ENCODE measurements at regions not wholly inside any gene's neighbourhood (a gene's known extent, or its start where the extent isn't known, plus 50 kb on each side); places are given as distances from the start of the nearest gene placed in this dataset.

DNA sequence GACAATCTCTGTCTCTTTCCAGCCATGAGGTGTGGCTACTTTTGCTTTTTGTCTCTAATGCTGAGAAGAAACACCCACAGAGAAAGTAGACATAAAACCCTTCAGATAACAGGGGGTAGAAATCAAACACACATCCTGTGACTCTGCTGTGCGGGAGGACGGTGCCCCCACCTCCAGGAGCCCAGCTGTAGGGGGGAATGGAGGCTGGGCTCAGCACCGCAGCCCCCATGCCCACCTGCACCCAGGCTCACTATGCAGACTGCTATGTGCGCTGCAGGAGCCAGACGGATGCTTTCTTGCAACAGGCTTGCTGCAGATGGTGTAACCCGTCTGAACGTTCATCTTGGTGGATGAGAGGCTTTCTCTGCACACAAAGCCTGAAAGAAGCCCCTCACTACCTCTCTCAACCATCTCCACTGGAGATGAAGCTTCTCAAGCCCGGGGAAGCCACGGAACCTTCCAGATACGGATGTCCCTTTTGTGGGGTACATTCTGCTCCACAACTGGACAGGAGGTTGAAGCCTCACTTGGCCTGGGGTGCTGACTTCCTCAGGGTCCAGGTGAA, 207.2 kb downstream of the GADD45G start:
- Histone ChIP-seq H3K36me3 (ENCODE audit: control insufficient read depth, insufficient read depth, low read length) (no peaks in the 10 kb centered on the region), H3K4me1 (ENCODE audit: control insufficient read depth, insufficient read depth, low read length) (no peaks in the 10 kb centered on the region), H3K4me3 (ENCODE audit: low read depth, low read length) (no peak overlapping the region), H3K9me3 (ENCODE audit: control insufficient read depth, insufficient read depth, low read length) (no peaks in the 10 kb centered on the region), H3K9ac (ENCODE audit: low read depth, low read length) (no peak overlapping the region), H3K27me3 (ENCODE audit: control insufficient read depth, insufficient read depth, low read length) (no peaks in the 10 kb centered on the region)

DNA sequence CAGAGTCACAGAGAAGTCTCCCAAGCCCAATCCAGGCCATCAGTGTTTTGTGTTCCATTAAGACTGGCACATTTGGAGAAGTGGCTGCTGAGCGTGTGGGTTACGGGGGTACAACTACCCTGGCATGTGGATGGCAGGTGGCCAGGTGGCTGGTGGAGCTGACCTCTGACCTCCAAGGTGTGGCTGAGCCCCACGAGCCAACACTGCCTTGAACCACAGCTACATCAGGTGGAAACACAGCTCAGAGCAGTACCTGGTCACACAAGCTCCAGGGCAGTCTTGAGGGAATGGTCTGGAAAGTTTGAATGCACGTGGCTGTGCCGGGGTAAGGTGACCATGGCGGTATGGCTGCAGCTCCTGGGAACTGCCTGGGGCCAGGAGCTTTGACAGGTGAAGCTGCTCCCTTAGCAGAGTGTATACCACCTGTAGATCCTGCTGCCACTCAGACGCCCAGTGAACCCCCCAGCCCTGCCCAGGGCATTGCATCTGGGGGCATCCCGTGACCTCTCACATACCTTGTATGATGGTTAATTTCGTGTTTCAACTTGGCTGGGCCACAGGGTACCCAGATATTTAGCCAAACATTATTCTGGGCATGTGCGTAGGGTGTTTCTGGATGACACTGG, 207.9 kb downstream of the GADD45G start:
- H3K4me3 ChIP-seq (ENCODE audit: low read depth, low read length), result no peak overlapping the region
- H3K36me3 ChIP-seq (ENCODE audit: control insufficient read depth, insufficient read depth, low read length), result no peaks in the 10 kb centered on the region
- H3K27me3 ChIP-seq (ENCODE audit: control insufficient read depth, insufficient read depth, low read length), result no peaks in the 10 kb centered on the region
- H3K9ac ChIP-seq (ENCODE audit: low read depth, low read length), result no peak overlapping the region
- H3K9me3 ChIP-seq (ENCODE audit: control insufficient read depth, insufficient read depth, low read length), result no peaks in the 10 kb centered on the region
- H3K4me1 ChIP-seq (ENCODE audit: control insufficient read depth, insufficient read depth, low read length), result no peaks in the 10 kb centered on the region

DNA sequence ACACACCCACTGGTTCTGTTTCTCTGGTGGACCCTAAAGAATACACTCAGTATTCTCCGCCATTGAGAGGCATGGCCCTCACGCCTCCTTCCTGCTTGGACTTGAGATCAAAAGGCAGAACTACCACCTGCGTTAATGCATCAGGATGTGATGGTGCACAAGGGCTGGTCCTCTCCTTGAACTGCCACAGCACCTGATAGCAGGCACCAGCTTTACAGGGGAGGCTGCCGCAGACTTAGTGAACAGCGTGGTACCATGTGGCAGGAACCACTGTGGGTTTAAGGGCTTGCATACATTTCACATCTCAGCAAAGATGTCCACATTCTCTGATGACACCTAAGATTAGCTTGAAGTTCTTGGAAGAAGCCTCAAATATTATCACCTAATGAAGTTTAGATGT, 208.7 kb downstream of the GADD45G start:
- Histone ChIP-seq H3K4me1 (ENCODE audit: control insufficient read depth, insufficient read depth, low read length) (no peaks in the 10 kb centered on the region), H3K27me3 (ENCODE audit: control insufficient read depth, insufficient read depth, low read length) (no peaks in the 10 kb centered on the region), H3K9ac (ENCODE audit: low read depth, low read length) (no peak overlapping the region), H3K36me3 (ENCODE audit: control insufficient read depth, insufficient read depth, low read length) (no peaks in the 10 kb centered on the region), H3K4me3 (ENCODE audit: low read depth, low read length) (no peak overlapping the region), H3K9me3 (ENCODE audit: control insufficient read depth, insufficient read depth, low read length) (no peaks in the 10 kb centered on the region)

DNA sequence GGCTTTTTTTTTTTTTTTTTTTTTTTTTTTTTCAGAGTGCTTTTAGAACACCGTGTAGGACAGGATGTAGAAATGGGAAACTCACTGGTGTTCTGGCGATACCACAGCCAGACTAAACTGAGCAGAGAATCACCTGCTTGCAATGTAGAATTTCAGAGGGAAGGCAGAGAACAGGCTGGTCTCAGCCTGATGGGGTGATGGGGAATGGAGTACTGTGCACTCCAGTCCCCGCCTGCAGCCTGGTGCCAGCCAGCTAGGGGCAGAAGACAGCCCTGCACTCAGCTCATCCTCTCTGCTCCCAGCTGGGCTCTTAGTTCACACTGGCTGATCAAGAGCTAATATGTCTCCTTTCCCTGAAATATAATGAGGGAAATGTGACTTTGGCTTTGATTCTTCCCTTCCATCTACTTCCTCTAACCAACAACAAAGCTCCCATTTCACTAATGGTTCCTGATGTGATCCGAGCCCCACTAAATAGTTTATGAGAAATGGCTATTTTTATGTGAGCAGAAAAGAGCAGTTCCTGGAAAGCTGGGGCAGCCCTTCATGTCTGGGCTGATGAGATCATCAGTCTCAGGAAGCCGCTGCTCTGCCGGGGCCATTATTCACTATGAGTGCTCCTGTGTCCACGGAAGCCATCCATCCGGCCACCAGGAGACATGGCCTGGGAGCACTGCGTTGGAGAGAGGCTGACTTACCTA, 209.7 kb downstream of the GADD45G start:
- Histone ChIP-seq H3K4me1 (ENCODE audit: control insufficient read depth, insufficient read depth, low read length) (no peaks in the 10 kb centered on the region), H3K4me3 (ENCODE audit: low read depth, low read length) (no peak overlapping the region), H3K9me3 (ENCODE audit: control insufficient read depth, insufficient read depth, low read length) (no peaks in the 10 kb centered on the region), H3K36me3 (ENCODE audit: control insufficient read depth, insufficient read depth, low read length) (no peaks in the 10 kb centered on the region), H3K9ac (ENCODE audit: low read depth, low read length) (no peak overlapping the region), H3K27me3 (ENCODE audit: control insufficient read depth, insufficient read depth, low read length) (no peaks in the 10 kb centered on the region)

DNA sequence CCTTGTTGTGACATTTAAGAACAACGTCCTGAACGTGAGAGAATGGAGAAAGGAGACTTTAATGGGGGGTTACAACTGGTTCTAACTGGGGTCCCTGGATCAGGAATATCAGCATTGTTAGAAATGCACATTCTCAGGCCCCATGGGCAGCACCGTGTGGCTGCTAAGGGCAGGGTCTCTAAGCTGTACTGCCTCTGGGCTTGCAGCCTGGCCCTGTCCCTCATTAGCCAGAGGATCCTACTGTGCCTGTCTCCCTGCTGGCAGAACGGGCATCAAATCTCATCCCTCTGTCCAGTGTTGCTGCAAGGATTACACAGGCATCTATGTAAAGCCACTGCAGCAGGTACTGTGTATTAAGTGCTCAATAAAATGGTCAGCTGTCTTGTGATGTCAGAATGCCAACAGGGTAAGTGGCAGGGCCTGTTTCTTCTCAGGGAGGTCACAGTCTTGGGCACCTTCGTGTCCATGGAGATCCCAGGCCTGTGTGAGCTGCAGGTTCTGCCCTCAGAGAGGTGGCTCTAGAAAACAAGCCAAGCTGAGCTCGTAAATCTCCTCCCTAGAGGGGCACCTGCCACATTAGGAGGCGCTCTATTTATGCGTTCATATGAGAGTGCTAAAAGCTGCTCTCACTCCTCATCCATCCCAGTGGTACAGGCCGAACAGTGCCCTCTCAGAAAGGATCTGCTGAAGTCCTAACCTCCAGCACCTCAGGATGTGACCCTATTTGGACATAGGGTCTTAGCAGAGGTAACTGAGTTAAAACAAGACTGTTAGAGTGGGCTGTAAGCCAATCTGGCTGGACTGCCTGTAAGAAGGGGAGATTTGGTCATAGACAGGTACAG, 210.5 kb downstream of the GADD45G start:
- Histone ChIP-seq H3K36me3 (ENCODE audit: control insufficient read depth, insufficient read depth, low read length) (no peaks in the 10 kb centered on the region), H3K9ac (ENCODE audit: low read depth, low read length) (no peak overlapping the region), H3K9me3 (ENCODE audit: control insufficient read depth, insufficient read depth, low read length) (no peaks in the 10 kb centered on the region), H3K4me3 (ENCODE audit: low read depth, low read length) (no peak overlapping the region), H3K27me3 (ENCODE audit: control insufficient read depth, insufficient read depth, low read length) (no peaks in the 10 kb centered on the region), H3K4me1 (ENCODE audit: control insufficient read depth, insufficient read depth, low read length) (no peaks in the 10 kb centered on the region)

DNA sequence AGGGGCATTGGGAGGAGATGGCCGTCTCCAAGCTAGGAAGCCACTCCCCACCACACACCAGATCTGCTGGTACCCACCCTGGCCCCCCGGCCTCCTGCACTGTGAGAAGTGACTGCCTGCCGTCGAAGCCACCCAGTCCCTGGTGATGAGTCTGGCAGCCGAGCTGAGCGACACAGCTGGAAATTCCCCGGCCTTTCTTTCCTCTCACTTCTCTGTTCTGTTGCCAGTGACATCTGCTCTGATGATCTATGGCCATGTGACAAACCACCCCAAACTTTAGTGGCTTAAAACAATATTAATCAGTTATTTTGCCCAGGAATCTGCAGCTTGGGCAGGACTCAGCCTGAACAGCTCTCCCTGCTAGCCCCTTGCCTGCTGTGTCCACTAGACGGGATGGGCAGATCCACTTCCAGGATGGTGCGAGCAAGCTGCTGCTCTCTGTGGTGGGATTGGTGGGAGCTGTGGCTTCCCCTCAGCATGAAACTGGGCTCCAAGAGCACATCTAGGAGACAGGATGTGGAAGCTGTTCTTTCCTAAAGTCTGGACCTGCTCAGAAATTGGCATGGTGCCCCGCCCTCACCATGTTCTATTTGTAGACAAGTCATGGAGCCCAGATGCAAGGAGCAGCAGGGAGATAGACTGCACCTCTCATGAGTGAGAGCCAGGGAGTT, 211.2 kb downstream of the GADD45G start:
- H3K9me3 ChIP-seq (ENCODE audit: control insufficient read depth, insufficient read depth, low read length), result no peaks in the 10 kb centered on the region
- no peaks in the 10 kb centered on the region for H3K4me1 ChIP-seq (ENCODE audit: control insufficient read depth, insufficient read depth, low read length)
- no peaks in the 10 kb centered on the region for H3K27me3 ChIP-seq (ENCODE audit: control insufficient read depth, insufficient read depth, low read length)
- H3K9ac ChIP-seq (ENCODE audit: low read depth, low read length), result no peak overlapping the region
- H3K36me3 ChIP-seq (ENCODE audit: control insufficient read depth, insufficient read depth, low read length), result no peaks in the 10 kb centered on the region
- H3K4me3 ChIP-seq (ENCODE audit: low read depth, low read length), result no peak overlapping the region

DNA sequence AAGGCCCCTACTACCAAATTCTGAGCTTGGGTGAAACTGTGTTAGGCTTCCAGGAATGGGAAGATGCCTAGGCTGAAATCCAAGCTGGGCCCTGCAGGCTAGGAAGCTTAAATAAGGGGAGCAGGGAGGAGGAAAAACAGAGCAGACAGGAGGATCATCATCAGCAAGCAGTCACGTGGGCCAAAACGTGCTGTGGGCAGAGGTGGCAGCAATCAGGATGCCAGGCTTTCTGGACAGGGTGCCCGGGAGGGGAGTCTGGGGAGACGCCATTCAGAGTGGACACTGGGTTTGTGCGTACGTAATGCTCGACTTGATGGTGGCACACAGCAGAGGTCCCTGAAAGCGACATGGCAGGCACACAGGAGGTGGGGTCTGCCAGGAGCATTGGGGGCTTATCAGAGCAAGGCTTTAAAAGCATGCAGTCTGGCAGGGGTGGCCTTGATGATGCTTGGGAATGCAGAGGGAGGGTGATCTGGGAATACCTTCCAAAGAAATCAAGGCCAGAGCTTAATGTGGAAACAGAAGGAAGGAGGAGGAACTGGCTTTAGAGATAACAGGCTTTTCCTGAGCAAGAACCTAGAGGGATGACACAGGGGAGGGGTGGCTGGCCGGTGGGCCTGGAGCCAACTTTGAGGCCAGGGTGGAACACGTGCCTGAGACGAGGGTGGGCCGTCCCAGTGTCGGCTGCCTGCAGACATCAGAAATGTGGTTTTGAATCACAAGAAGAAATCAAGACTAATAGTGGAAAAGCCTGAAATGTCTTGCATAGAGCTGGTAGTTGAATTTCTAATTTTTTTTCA, 212.5 kb downstream of the GADD45G start:
- no peak overlapping the region for H3K9ac ChIP-seq (ENCODE audit: low read depth, low read length)
- no peaks in the 10 kb centered on the region for H3K4me1 ChIP-seq (ENCODE audit: control insufficient read depth, insufficient read depth, low read length)
- H3K9me3 ChIP-seq (ENCODE audit: control insufficient read depth, insufficient read depth, low read length), result no peaks in the 10 kb centered on the region
- no peaks in the 10 kb centered on the region for H3K36me3 ChIP-seq (ENCODE audit: control insufficient read depth, insufficient read depth, low read length)
- H3K4me3 ChIP-seq (ENCODE audit: low read depth, low read length), result no peak overlapping the region
- no peaks in the 10 kb centered on the region for H3K27me3 ChIP-seq (ENCODE audit: control insufficient read depth, insufficient read depth, low read length)

DNA sequence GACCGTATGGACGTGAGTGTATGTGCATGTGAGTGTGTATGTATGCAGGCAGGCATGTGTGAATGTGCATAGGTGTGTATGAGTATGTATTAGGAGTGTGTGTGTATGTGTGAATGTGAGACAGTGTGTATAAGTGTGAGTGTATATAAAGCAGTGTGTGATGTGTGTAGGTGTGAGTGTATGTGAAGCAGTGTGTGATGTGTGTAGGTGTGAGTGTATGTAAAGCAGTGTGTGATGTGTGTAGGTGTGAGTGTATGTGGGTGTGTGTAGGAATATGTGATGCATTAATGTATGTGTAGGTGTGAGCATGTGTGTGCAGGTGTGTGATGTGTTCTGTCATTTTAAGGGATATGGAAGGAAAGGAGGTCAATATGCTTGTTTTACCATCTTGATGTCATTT, 215.5 kb downstream of the GADD45G start:
- no peaks in the 10 kb centered on the region for H3K27me3 ChIP-seq (ENCODE audit: control insufficient read depth, insufficient read depth, low read length)
- no peak overlapping the region for H3K9ac ChIP-seq (ENCODE audit: low read depth, low read length)
- no peaks in the 10 kb centered on the region for H3K36me3 ChIP-seq (ENCODE audit: control insufficient read depth, insufficient read depth, low read length)
- H3K9me3 ChIP-seq (ENCODE audit: control insufficient read depth, insufficient read depth, low read length), result no peaks in the 10 kb centered on the region
- no peak overlapping the region for H3K4me3 ChIP-seq (ENCODE audit: low read depth, low read length)
- no peaks in the 10 kb centered on the region for H3K4me1 ChIP-seq (ENCODE audit: control insufficient read depth, insufficient read depth, low read length)

DNA sequence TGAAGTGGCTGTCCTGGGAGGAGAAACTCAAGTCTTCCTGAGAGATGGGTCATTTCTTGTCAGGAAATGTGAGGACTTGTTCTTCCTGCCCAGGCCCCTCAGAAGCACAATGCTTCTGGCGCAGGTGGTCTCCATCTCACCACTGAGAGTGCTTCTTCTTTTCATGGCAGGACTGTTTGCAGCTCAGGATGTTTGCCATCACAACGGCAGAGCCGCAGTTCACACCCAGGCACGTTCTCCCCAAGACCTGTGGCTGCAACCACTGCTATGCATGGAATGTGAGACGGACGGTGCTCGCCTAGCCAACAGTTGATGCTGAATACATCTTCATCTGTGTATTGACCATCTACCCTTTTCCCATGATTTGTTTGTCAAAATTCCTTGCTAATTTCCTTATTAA, 216.3 kb downstream of the GADD45G start:
- H3K4me3 ChIP-seq (ENCODE audit: low read depth, low read length), result no peak overlapping the region
- H3K9ac ChIP-seq (ENCODE audit: low read depth, low read length), result no peak overlapping the region
- no peaks in the 10 kb centered on the region for H3K36me3 ChIP-seq (ENCODE audit: control insufficient read depth, insufficient read depth, low read length)
- no peaks in the 10 kb centered on the region for H3K4me1 ChIP-seq (ENCODE audit: control insufficient read depth, insufficient read depth, low read length)
- H3K9me3 ChIP-seq (ENCODE audit: control insufficient read depth, insufficient read depth, low read length), result no peaks in the 10 kb centered on the region
- H3K27me3 ChIP-seq (ENCODE audit: control insufficient read depth, insufficient read depth, low read length), result no peaks in the 10 kb centered on the region

DNA sequence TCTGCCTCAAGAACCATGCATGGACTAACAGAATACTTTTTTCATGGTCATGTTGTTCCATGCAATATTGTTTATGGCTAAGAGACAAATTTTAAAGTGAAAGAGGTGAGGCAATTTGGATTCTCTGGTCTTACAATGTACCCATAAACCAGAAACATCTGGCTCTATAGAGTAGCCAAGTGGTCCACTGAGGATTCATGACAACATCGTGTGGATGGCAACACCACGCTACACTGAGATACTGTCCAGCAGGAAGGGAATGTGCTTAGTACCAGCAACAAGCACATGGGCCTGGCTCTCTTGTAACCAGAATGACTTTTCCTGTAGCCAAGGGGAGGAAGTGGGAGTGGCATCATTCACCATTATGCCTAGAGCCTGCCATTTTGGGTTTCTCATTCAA, 218.2 kb downstream of the GADD45G start:
- Histone ChIP-seq H3K9me3 (ENCODE audit: control insufficient read depth, insufficient read depth, low read length) (no peaks in the 10 kb centered on the region), H3K4me3 (ENCODE audit: low read depth, low read length) (no peak overlapping the region), H3K36me3 (ENCODE audit: control insufficient read depth, insufficient read depth, low read length) (no peaks in the 10 kb centered on the region), H3K27me3 (ENCODE audit: control insufficient read depth, insufficient read depth, low read length) (no peaks in the 10 kb centered on the region), H3K4me1 (ENCODE audit: control insufficient read depth, insufficient read depth, low read length) (no peaks in the 10 kb centered on the region), H3K9ac (ENCODE audit: low read depth, low read length) (no peak overlapping the region)

DNA sequence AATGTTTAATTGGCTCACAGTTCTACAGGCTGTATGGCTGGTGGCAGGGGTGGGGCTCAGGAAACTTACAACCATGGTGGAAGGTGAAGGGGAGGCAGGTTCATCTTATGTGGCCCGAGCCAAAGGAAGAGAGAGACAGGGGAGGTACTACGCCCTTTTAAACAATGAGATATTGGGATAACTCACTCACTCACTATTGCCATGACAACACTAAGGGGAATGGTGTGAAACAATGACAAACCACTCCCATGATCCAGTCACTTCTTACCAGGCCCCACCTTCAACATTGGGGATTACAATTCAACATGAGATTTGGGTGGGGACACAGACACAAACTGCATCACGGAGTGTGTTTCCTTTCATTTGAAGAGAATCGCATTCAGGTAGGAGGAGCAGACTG, 220.9 kb downstream of the GADD45G start:
- Histone ChIP-seq H3K4me3 (ENCODE audit: low read depth, low read length) (no peak overlapping the region), H3K4me1 (ENCODE audit: control insufficient read depth, insufficient read depth, low read length) (no peaks in the 10 kb centered on the region), H3K9me3 (ENCODE audit: control insufficient read depth, insufficient read depth, low read length) (no peaks in the 10 kb centered on the region), H3K36me3 (ENCODE audit: control insufficient read depth, insufficient read depth, low read length) (no peaks in the 10 kb centered on the region), H3K9ac (ENCODE audit: low read depth, low read length) (no peak overlapping the region), H3K27me3 (ENCODE audit: control insufficient read depth, insufficient read depth, low read length) (no peaks in the 10 kb centered on the region)
